Activated naive CD8-positive, alpha-beta T cell treated with anti-CD3 and anti-CD28 coated beads, Interleukin-2, amount 10 ng/mL, durations not matched to agents 7 days and 5 days (primary cell): ENCODE measurements at regions not wholly inside any gene's neighbourhood (a gene's known extent, or its start where the extent isn't known, plus 50 kb on each side); places are given as distances from the start of the nearest gene placed in this dataset.

Experiments used
- ATAC-seq: fragments of 150-1000 bp; cut with Tn5 transposase; one replicate; pipeline ENCODE4 v1.10.0; 2021; ENCODE audit warnings: low read depth, moderate library complexity
- POLR2A ChIA-PET: fragments of 350-600 bp; sonication (Branson Sonifier 250); formaldehyde crosslinking; loops from one replicate; lab custom pipeline; 2021; ENCODE audit warnings: antibody characterized with exemption; lab: Charles Lee
- DNase-seq: peaks from one replicate; pipeline ENCODE4 v3.0.0; 2021
- H3K27ac Mint-ChIP-seq: one replicate; pipeline ENCODE4 v1.8.0; 2022; ENCODE audit warnings: mild to moderate bottlenecking, mixed read lengths
- H3K27me3 Mint-ChIP-seq: one replicate; pipeline ENCODE4 v1.8.0; 2022; ENCODE audit warnings: mild to moderate bottlenecking, moderate library complexity, mixed read lengths
- H3K36me3 Mint-ChIP-seq: one replicate; pipeline ENCODE4 v1.8.0; 2021; ENCODE audit warnings: mild to moderate bottlenecking, mixed read lengths
- H3K4me1 Mint-ChIP-seq: one replicate; pipeline ENCODE4 v1.8.0; 2021; ENCODE audit warnings: mixed read lengths
- H3K4me3 Mint-ChIP-seq: one replicate; pipeline ENCODE4 v1.8.0; 2022; ENCODE audit warnings: mild to moderate bottlenecking, moderate library complexity, mixed read lengths
- H3K9me3 Mint-ChIP-seq: one replicate; pipeline ENCODE4 v1.8.0; 2021; ENCODE audit warnings: mixed read lengths

GRCh38 chr6:22891934-22892333 lies 322.6 kb downstream of the HDGFL1 start:
- no peaks in the 10 kb centered on the region for H3K9me3 Mint-ChIP-seq
- POLR2A ChIA-PET = no interaction called here
- no peak overlapping the region for H3K27ac Mint-ChIP-seq
- no peak for DNase-seq
- no peaks in the 10 kb centered on the region for H3K36me3 Mint-ChIP-seq
- H3K4me1 Mint-ChIP-seq = no peaks in the 10 kb centered on the region
- ATAC-seq = no peak
- H3K4me3 Mint-ChIP-seq = no peak overlapping the region
- no peaks in the 10 kb centered on the region for H3K27me3 Mint-ChIP-seq

- no peaks in the 10 kb centered on the region for H3K36me3 Mint-ChIP-seq
- H3K9me3 Mint-ChIP-seq = no peaks in the 10 kb centered on the region
- no peak for DNase-seq
- H3K27ac Mint-ChIP-seq = no peak overlapping the region
- H3K27me3 Mint-ChIP-seq = no peaks in the 10 kb centered on the region
- H3K4me1 Mint-ChIP-seq = no peaks in the 10 kb centered on the region
- H3K4me3 Mint-ChIP-seq = no peak overlapping the region
- POLR2A ChIA-PET = no interaction called here
- no peak for ATAC-seq
Measured at GRCh38 chr6:22892452-22892851, 323.1 kb downstream of the HDGFL1 start.

GRCh38 chr6:22896696-22897095 lies 327.3 kb downstream of the HDGFL1 start:
- Mint-ChIP-seq H3K4me1 (no peaks in the 10 kb centered on the region), H3K27ac (no peak overlapping the region), H3K27me3 (no peaks in the 10 kb centered on the region), H3K36me3 (no peaks in the 10 kb centered on the region), H3K9me3 (no peaks in the 10 kb centered on the region), H3K4me3 (no peak overlapping the region)
- POLR2A ChIA-PET = no interaction called here
- DNase-seq = no peak
- ATAC-seq = no peak

GRCh38 chr6:22899426-22899825 lies 330.1 kb downstream of the HDGFL1 start:
- POLR2A ChIA-PET = no interaction called here
- no peak for DNase-seq
- Mint-ChIP-seq H3K9me3 (no peaks in the 10 kb centered on the region), H3K4me3 (no peak overlapping the region), H3K27ac (no peak overlapping the region), H3K36me3 (no peaks in the 10 kb centered on the region), H3K4me1 (no peaks in the 10 kb centered on the region), H3K27me3 (no peaks in the 10 kb centered on the region)
- ATAC-seq = no peak

DNA sequence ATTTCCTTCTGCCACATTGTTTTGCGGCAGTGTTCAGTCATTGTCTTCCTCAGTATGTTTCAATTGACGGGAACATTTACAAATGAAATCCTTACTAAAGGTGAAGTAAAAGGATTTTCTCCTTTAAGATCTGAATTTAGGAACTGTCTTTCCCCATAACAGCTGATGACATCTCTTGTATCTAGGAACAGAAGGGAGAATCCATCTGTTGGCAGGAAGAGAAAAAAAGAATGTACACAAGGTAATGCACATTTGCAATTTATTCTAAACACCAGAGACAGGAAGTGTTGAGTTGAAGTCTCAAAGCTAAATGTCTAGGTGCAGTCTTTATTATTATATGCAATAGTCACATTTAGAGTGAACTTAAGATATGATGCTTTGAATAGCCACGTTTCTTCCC lies 334.5 kb downstream of the HDGFL1 start:
- H3K36me3 Mint-ChIP-seq = no peaks in the 10 kb centered on the region

DNA sequence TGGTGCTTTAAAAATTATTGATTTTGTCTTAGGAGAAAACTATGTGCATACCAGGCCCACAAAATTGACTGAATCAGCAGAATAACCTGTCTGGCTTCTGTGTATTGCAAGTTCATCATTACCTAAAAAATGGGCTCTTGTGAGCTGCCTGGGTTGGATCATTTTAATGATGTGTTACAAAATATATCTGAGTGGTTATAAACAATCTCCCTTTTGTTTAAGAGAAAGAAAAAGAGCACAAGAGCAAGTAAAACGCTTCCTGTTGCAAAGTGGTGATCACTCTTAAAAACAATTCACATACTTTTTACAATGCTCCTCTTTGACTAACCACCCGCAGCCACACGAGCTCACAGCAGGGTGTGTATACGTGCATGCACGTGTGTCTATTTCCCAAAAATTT lies 335.1 kb downstream of the HDGFL1 start:
- ATAC-seq (no peak), DNase-seq (no peak)
- Mint-ChIP-seq H3K27ac (no peak overlapping the region), H3K27me3 (peaks cover 3% of the 10 kb centered on the region), H3K36me3 (no peaks in the 10 kb centered on the region), H3K4me3 (no peak overlapping the region), H3K9me3 (peaks cover 5% of the 10 kb centered on the region), H3K4me1 (no peaks in the 10 kb centered on the region)
- POLR2A ChIA-PET = no interaction called here

More for the DNA sequence above, 334.5 kb downstream of the HDGFL1 start:
- Mint-ChIP-seq H3K9me3 (no peaks in the 10 kb centered on the region), H3K4me3 (no peak overlapping the region), H3K27me3 (peaks cover 3% of the 10 kb centered on the region), H3K27ac (no peak overlapping the region), H3K4me1 (no peaks in the 10 kb centered on the region)
- POLR2A ChIA-PET = no interaction called here
- DNase-seq (no peak), ATAC-seq (no peak)

- H3K4me1 Mint-ChIP-seq = no peaks in the 10 kb centered on the region
Measured at GRCh38 chr6:22906091-22906549, 336.8 kb downstream of the HDGFL1 start.

GRCh38 chr6:22907085-22907484 lies 337.7 kb downstream of the HDGFL1 start:
- Mint-ChIP-seq H3K9me3 (peaks cover 6% of the 10 kb centered on the region), H3K36me3 (no peaks in the 10 kb centered on the region), H3K27me3 (peaks cover 3% of the 10 kb centered on the region), H3K27ac (no peak overlapping the region), H3K4me3 (no peak overlapping the region), H3K4me1 (no peaks in the 10 kb centered on the region)
- no peak for ATAC-seq
- POLR2A ChIA-PET = no interaction called here
- DNase-seq = no peak

More at GRCh38 chr6:22906091-22906549, 336.8 kb downstream of the HDGFL1 start:
- POLR2A ChIA-PET = no interaction called here
- DNase-seq (no peak), ATAC-seq (no peak)
- Mint-ChIP-seq H3K4me3 (no peak overlapping the region), H3K27me3 (peaks cover 3% of the 10 kb centered on the region), H3K27ac (no peak overlapping the region), H3K9me3 (peaks cover 6% of the 10 kb centered on the region), H3K36me3 (no peaks in the 10 kb centered on the region)

DNA sequence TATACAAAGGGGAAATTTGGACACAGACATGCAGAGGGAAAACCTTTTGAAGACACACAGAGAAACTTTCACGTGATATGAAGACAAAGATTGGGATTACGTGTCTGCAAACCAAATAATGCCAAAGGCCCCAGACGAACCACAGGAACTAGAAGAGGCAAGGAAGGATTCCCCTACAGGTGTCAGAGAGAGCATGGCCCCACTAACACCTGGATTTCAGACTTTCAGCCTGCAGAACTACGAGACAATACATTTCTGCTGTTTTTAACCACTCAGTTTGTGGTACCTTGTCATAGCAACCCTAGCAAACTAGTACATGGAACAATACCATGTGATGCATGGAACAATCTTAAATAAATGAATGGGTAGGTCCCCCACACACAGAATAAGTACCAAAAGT lies 341.0 kb downstream of the HDGFL1 start:
- H3K27ac Mint-ChIP-seq = no peak overlapping the region
- POLR2A ChIA-PET = no interaction called here
- H3K27me3 Mint-ChIP-seq = peaks cover 3% of the 10 kb centered on the region
- peaks cover 7% of the 10 kb centered on the region for H3K9me3 Mint-ChIP-seq
- DNase-seq (no peak), ATAC-seq (no peak)
- H3K36me3 Mint-ChIP-seq = no peaks in the 10 kb centered on the region
- no peak overlapping the region for H3K4me3 Mint-ChIP-seq
- H3K4me1 Mint-ChIP-seq = no peaks in the 10 kb centered on the region

- no peak for DNase-seq
- Mint-ChIP-seq H3K27ac (no peak overlapping the region), H3K36me3 (no peaks in the 10 kb centered on the region), H3K27me3 (no peaks in the 10 kb centered on the region), H3K9me3 (peaks cover 10% of the 10 kb centered on the region), H3K4me1 (no peaks in the 10 kb centered on the region), H3K4me3 (no peak overlapping the region)
- no peak for ATAC-seq
- POLR2A ChIA-PET = no interaction called here
Measured at GRCh38 chr6:22913612-22914011, 344.2 kb downstream of the HDGFL1 start.

GRCh38 chr6:22917344-22917743 lies 348.0 kb downstream of the HDGFL1 start:
- no peaks in the 10 kb centered on the region for H3K4me1 Mint-ChIP-seq
- DNase-seq (no peak), ATAC-seq (no peak)
- peaks cover 6% of the 10 kb centered on the region for H3K9me3 Mint-ChIP-seq
- no peaks in the 10 kb centered on the region for H3K36me3 Mint-ChIP-seq
- no peak overlapping the region for H3K4me3 Mint-ChIP-seq
- POLR2A ChIA-PET = no interaction called here
- H3K27ac Mint-ChIP-seq = no peak overlapping the region
- no peaks in the 10 kb centered on the region for H3K27me3 Mint-ChIP-seq

- POLR2A ChIA-PET = no interaction called here
- Mint-ChIP-seq H3K27me3 (no peaks in the 10 kb centered on the region), H3K36me3 (no peaks in the 10 kb centered on the region), H3K27ac (no peak overlapping the region), H3K9me3 (peaks cover 1% of the 10 kb centered on the region), H3K4me3 (no peak overlapping the region), H3K4me1 (no peaks in the 10 kb centered on the region)
- ATAC-seq = no peak
- no peak for DNase-seq
Measured at GRCh38 chr6:22921828-22922227, 352.5 kb downstream of the HDGFL1 start.

DNA sequence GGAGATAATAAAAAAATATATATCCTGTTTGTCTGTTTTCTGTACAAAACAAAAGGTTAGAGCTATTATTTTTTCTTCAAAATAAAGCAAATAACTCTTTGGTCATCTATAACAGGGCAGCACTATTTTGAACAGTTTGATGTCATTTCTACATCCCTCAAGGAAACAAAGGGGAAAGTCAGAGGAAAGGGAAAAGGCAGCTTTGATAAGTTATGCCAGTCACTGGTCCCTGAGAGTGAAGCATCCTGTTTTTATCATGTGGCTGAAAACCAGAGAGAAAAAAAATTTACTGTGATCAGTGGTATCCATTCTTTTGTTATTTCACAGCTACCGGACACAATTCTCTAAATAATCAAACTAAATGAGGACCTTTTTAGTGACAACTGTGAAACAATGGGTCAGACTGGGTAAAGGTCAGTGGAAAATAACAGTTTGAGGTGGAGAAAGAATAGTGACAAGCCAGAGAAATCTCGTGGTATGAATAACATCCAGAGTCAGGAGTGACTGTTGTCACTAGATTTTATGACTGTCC lies 356.0 kb downstream of the HDGFL1 start:
- ATAC-seq = no peak
- Mint-ChIP-seq H3K27ac (no peak overlapping the region), H3K27me3 (no peaks in the 10 kb centered on the region), H3K4me3 (no peak overlapping the region), H3K36me3 (no peaks in the 10 kb centered on the region), H3K4me1 (peaks cover 2% of the 10 kb centered on the region), H3K9me3 (no peaks in the 10 kb centered on the region)
- no peak for DNase-seq
- POLR2A ChIA-PET = no interaction called here

DNA sequence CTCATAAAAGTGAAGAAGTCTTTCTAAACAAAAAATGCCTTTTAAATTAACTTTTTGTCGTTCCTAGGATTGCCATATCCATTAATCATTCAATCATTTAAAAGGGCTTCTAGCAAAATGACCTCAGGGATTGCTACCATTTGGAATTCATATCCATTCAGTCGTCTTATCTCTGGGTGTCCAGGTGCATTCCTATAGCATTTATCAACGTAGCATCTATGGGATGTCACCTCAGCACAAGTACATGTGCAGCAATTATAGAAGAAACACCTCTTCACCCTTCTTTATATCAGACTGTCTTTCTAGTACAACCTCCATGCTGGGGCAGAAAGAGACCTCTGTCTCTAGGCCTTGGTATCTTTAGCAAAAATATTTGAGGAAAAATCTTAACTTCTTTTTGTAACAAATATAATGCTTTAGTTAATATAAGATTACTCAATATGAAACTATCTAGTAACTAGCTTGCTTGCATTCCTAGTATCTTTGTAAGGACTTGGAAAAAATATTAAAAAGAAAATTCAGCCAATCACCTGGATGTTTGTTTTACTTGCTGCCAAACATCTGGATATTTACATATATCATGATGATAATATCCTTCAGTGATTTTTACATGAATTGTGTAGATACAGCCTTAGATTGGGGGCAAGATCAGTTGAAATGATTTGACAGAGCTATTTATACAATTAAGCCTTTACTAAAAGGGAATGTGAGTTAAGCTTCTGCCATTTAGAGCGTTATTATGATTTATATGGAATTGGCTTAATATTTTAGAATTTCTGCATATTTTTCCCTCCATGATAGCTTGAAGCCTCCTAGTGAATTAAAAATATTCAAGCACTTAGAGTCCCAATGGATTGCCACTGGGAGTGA lies 356.8 kb downstream of the HDGFL1 start:
- Mint-ChIP-seq H3K27me3 (no peaks in the 10 kb centered on the region), H3K27ac (no peak overlapping the region), H3K9me3 (no peaks in the 10 kb centered on the region), H3K36me3 (no peaks in the 10 kb centered on the region), H3K4me1 (peaks cover 2% of the 10 kb centered on the region), H3K4me3 (no peak overlapping the region)
- DNase-seq (no peak), ATAC-seq (no peak)
- POLR2A ChIA-PET = no interaction called here
